Breast epithelium (tissue), 3 donors: ENCODE measurements at regions not wholly inside any gene's neighbourhood (a gene's known extent, or its start where the extent isn't known, plus 50 kb on each side); places are given as distances from the start of the nearest gene placed in this dataset.

Source experiments
- CTCF ChIP-seq, 3 donors: fragments of 450-650 bp; IDR thresholded peaks; one replicate each; pipeline ENCODE4 v1.5.1; 2016 to 2017; ENCODE audit warnings: antibody characterized with exemption in 3 of 3, mild to moderate bottlenecking in 3 of 3, moderate library complexity in 3 of 3
- POLR2AphosphoS5 ChIP-seq, 3 donors: sonication (generic); formaldehyde crosslinking; IDR thresholded peaks; one replicate each; pipeline ENCODE4 v1.6.1; 2017; ENCODE audit warnings: antibody characterized with exemption in 3 of 3

GRCh38 chr16:85321509-85322271, 209.4 kb upstream of the CIBAR2 start:
- TF ChIP-seq CTCF (IDR thresholded peaks at IDR 0.05) = no peak
- TF ChIP-seq POLR2AphosphoS5 (IDR thresholded peaks at IDR 0.05) = peak; percentile 65 to 91 (median 81)
